H1 (cell line): ENCODE measurements at regions not wholly inside any gene's neighbourhood (a gene's known extent, or its start where the extent isn't known, plus 50 kb on each side); places are given as distances from the start of the nearest gene placed in this dataset.

Source experiments
- CTCF ChIA-PET: fragments of 300-600 bp; sonication (Branson Sonifier 250); formaldehyde crosslinking; loops from one replicate; lab custom pipeline; 2021; ENCODE audit not compliant: partially characterized antibody; lab: Charles Lee
- POLR2A ChIA-PET: fragments of 300-600 bp; sonication (Branson Sonifier 250); formaldehyde crosslinking; loops from one replicate; lab custom pipeline; 2021; ENCODE audit warnings: inconsistent platforms; ENCODE audit not compliant: partially characterized antibody; lab: Charles Lee
- DNase-seq, 2 experiments: peaks; one replicate each; pipeline versions ENCODE4 v3.0.0 to v3.0.0-alpha.2; 2010 to 2022; ENCODE audit warnings: low spot score in 2 of 2, low read depth in 1 of 2, mixed read lengths in 1 of 2
- FAIRE-seq: peaks from 2 replicates; lab custom pipeline; 2011; peaks lifted over from hg19 to GRCh38; lab: Jason Lieb, UNC
- H2AFZ ChIP-seq: 2 replicates; pipeline ENCODE4 v1.8.1; 2012; ENCODE audit warnings: low read length, inconsistent platforms
- H2AK5ac ChIP-seq: 2 replicates; pipeline ENCODE4 v1.6.1; 2013; ENCODE audit warnings: low read depth, low read length
- H2BK120ac ChIP-seq: replicated peaks from 2 replicates; pipeline ENCODE3; 2013; ENCODE audit warnings: low read depth, low read length, inconsistent platforms
- H2BK12ac ChIP-seq: 2 replicates; pipeline ENCODE4 v1.6.1; 2013; ENCODE audit warnings: low read depth, low read length
- H2BK15ac ChIP-seq: 2 replicates; pipeline ENCODE4 v1.6.1; 2013; ENCODE audit warnings: low read length
- H2BK20ac ChIP-seq: 2 replicates; pipeline ENCODE4 v1.6.1; 2013; ENCODE audit warnings: low read length
- H2BK5ac ChIP-seq: 2 replicates; pipeline ENCODE4 v1.6.1; 2013; ENCODE audit warnings: low read depth, low read length
- H3K14ac ChIP-seq: 2 replicates; pipeline ENCODE4 v1.6.1; 2013; ENCODE audit warnings: inconsistent platforms; ENCODE audit not compliant: insufficient read length
- H3K18ac ChIP-seq: 2 replicates; pipeline ENCODE4 v1.6.1; 2013; ENCODE audit warnings: low read length; ENCODE audit errors: extremely low read depth
- H3K23ac ChIP-seq: 2 replicates; pipeline ENCODE4 v1.6.1; 2013; ENCODE audit warnings: inconsistent platforms; ENCODE audit not compliant: insufficient read length
- H3K23me2 ChIP-seq: 2 replicates; pipeline ENCODE4 v1.6.1; 2013; ENCODE audit warnings: low read depth, low read length
- H3K27ac ChIP-seq: 2 replicates; pipeline ENCODE4 v1.6.1; 2011; ENCODE audit warnings: low read depth, low read length, inconsistent platforms
- H3K27me3 ChIP-seq, 4 experiments: replicated peaks in 1 of 4; 1 replicate in 1 of 4; 2 replicates in 3 of 4; pipeline versions ENCODE4 v1.6.1 to v1.8.1; 2011 to 2013; ENCODE audit warnings: low read length in 3 of 4, mild to moderate bottlenecking in 3 of 4, inconsistent platforms in 2 of 4, mixed read lengths in 2 of 4, moderate library complexity in 1 of 4; ENCODE audit not compliant: control insufficient read depth in 3 of 4, insufficient read depth in 3 of 4; ENCODE audit errors: extremely low read depth in 1 of 4
- H3K36me3 ChIP-seq, 4 experiments: 2 replicates each; pipeline versions ENCODE4 v1.6.1 to v1.8.1; 2011 to 2013; ENCODE audit warnings: mild to moderate bottlenecking in 4 of 4, low read length in 3 of 4, moderate library complexity in 2 of 4, control low read depth in 1 of 4, inconsistent platforms in 1 of 4; ENCODE audit not compliant: insufficient read depth in 4 of 4, control insufficient read depth in 2 of 4
- H3K4ac ChIP-seq: replicated peaks from 2 replicates; pipeline ENCODE3; 2013; ENCODE audit warnings: low read length, low read depth, mixed read lengths, inconsistent platforms; ENCODE audit not compliant: insufficient read length
- H3K4me1 ChIP-seq, 4 experiments: replicated peaks in 1 of 4; 1 replicate in 1 of 4; 2 replicates in 3 of 4; pipeline versions ENCODE4 v1.6.1 to v1.8.1; 2011 to 2013; ENCODE audit warnings: low read length in 3 of 4, inconsistent platforms in 2 of 4, mixed read lengths in 1 of 4; ENCODE audit not compliant: insufficient read depth in 4 of 4, control insufficient read depth in 3 of 4
- H3K4me2 ChIP-seq, 2 experiments: 2 replicates each; pipeline versions ENCODE4 v1.6.1 to v1.8.1; 2011 to 2013; ENCODE audit warnings: low read depth in 2 of 2, low read length in 2 of 2, control low read depth in 1 of 2, inconsistent platforms in 1 of 2, mild to moderate bottlenecking in 1 of 2; ENCODE audit not compliant: insufficient read depth in 1 of 2
- H3K4me3 ChIP-seq, 4 experiments: fragments of 200-600, 300-600 bp in 1 of 4; sonication (generic), shearing (Covaris generic), sonication (Bioruptor Twin) in 1 of 4; 2 replicates each; pipeline versions ENCODE4 v1.5.1 to v1.8.1; 2011 to 2016; ENCODE audit warnings: low read length in 4 of 4, low read depth in 3 of 4, control low read depth in 2 of 4, inconsistent platforms in 2 of 4, mild to moderate bottlenecking in 2 of 4, mixed read lengths in 1 of 4, moderate library complexity in 1 of 4; ENCODE audit not compliant: insufficient read depth in 2 of 4; ENCODE audit errors: extremely low read depth in 1 of 4
- H3K56ac ChIP-seq: replicated peaks from 2 replicates; pipeline ENCODE3; 2013; ENCODE audit warnings: low read depth, mild to moderate bottlenecking, mixed read lengths, low read length, inconsistent platforms; ENCODE audit not compliant: insufficient read length
- H3K79me1 ChIP-seq: 2 replicates; pipeline ENCODE4 v1.6.1; 2013; ENCODE audit warnings: low read depth, low read length, control low read depth
- H3K79me2 ChIP-seq, 2 experiments: 2 replicates each; pipeline versions ENCODE4 v1.6.1 to v1.8.1; 2012 to 2013; ENCODE audit warnings: low read length in 2 of 2, mild to moderate bottlenecking in 2 of 2, inconsistent platforms in 1 of 2; ENCODE audit not compliant: insufficient read depth in 2 of 2, control insufficient read depth in 1 of 2
- H3K9ac ChIP-seq, 4 experiments: replicated peaks in 1 of 4; 1 replicate in 1 of 4; 2 replicates in 3 of 4; pipeline versions ENCODE4 v1.6.1 to v1.8.1; 2011 to 2013; ENCODE audit warnings: low read depth in 3 of 4, low read length in 3 of 4, control low read depth in 2 of 4, mild to moderate bottlenecking in 2 of 4, moderate library complexity in 2 of 4, inconsistent platforms in 1 of 4; ENCODE audit errors: extremely low read depth in 1 of 4
- H3K9me3 ChIP-seq, 2 experiments: 2 replicates each; pipeline versions ENCODE4 v1.6.1 to v1.8.1; 2012 to 2013; ENCODE audit warnings: mild to moderate bottlenecking in 2 of 2, moderate library complexity in 2 of 2, control low read depth in 1 of 2, inconsistent platforms in 1 of 2, low read depth in 1 of 2, low read length in 1 of 2, mixed read lengths in 1 of 2; ENCODE audit not compliant: insufficient read depth in 2 of 2
- H4K20me1 ChIP-seq, 2 experiments: replicated peaks in 1 of 2; 2 replicates each; pipeline versions ENCODE3 to v1.8.1; 2011 to 2013; ENCODE audit warnings: inconsistent platforms in 2 of 2, low read length in 2 of 2, mild to moderate bottlenecking in 1 of 2; ENCODE audit not compliant: insufficient read depth in 2 of 2, control insufficient read depth in 1 of 2
- H4K5ac ChIP-seq: 2 replicates; pipeline ENCODE4 v1.6.1; 2013; ENCODE audit warnings: low read length, low read depth, mixed read lengths, inconsistent platforms; ENCODE audit not compliant: insufficient read length
- H4K8ac ChIP-seq: 2 replicates; pipeline ENCODE4 v1.8.0; 2013; ENCODE audit warnings: mild to moderate bottlenecking, moderate library complexity, low read length, inconsistent platforms; ENCODE audit not compliant: insufficient read depth; ENCODE audit errors: extremely low read depth
- H4K91ac ChIP-seq: replicated peaks from 2 replicates; pipeline ENCODE3; 2013; ENCODE audit warnings: low read length, mixed read lengths, inconsistent platforms; ENCODE audit not compliant: insufficient read length
- ASH2L ChIP-seq: fragments of 200-600, 300-600 bp; sonication (generic); IDR thresholded peaks from one replicate; pipeline ENCODE4 v1.7.1; 2017; ENCODE audit warnings: low read length
- HDAC2 ChIP-seq, 2 experiments: fragments of 300-600 bp in 1 of 2; sonication (generic) in 1 of 2; IDR thresholded peaks; 2 replicates each; pipeline ENCODE4 v1.6.1; 2011 to 2012; ENCODE audit warnings: low read depth in 2 of 2, low read length in 2 of 2, mild to moderate bottlenecking in 2 of 2, moderate library complexity in 2 of 2, borderline replicate concordance in 1 of 2, inconsistent platforms in 1 of 2
- KDM5A ChIP-seq: fragments of 200-600 bp; IDR thresholded peaks from 2 replicates; pipeline ENCODE4 v1.7.1; 2012; ENCODE audit warnings: mild to moderate bottlenecking, low read length, inconsistent platforms, mixed read lengths
- RXRA ChIP-seq: IDR thresholded peaks from 2 replicates; pipeline ENCODE4 v1.6.1; 2011; ENCODE audit warnings: low read depth, mild to moderate bottlenecking, low read length, moderate library complexity; ENCODE audit not compliant: insufficient read depth
- WGBS, 2 experiments: shearing (Covaris generic) in 1 of 2; methylation state at CpG; one replicate each; pipeline versions ENCODE4 v1.1.6 to v1.1.7; 2013 to 2015; ENCODE audit warnings: low lambda C conversion rate in 2 of 2, mixed read lengths in 2 of 2, inconsistent platforms in 1 of 2, low coverage in 1 of 2, missing lambda C conversion rate in 1 of 2; ENCODE audit not compliant: insufficient replicate concordance in 2 of 2, insufficient coverage in 1 of 2, insufficient read length in 1 of 2; ENCODE audit errors: extremely low coverage in 1 of 2, missing lambda C conversion rate in 1 of 2; 5-methylcytosine and 5-hydroxymethylcytosine counted together

- H2BK15ac ChIP-seq: no peak overlapping the region
- H2BK12ac ChIP-seq: no peak overlapping the region
- FAIRE-seq (no peak), DNase-seq (no peak)
- H3K36me3 ChIP-seq: no peaks in the 10 kb centered on the region
- H2BK20ac ChIP-seq: no peak overlapping the region
- H3K79me1 ChIP-seq: no peaks in the 10 kb centered on the region
- no peak overlapping the region for H4K5ac ChIP-seq
- no peak overlapping the region for H3K4me2 ChIP-seq
- no peak overlapping the region for H3K4me3 ChIP-seq
- H3K18ac ChIP-seq: no peak overlapping the region
- no peaks in the 10 kb centered on the region; a peak in 2 of 7 replicates for H3K4me1 ChIP-seq
- no peak overlapping the region for H3K23ac ChIP-seq
- H2BK120ac ChIP-seq: no peak overlapping the region
- no peaks in the 10 kb centered on the region for H3K79me2 ChIP-seq
- peaks cover 3% of the 10 kb centered on the region; the same call in 1 of the 2 replicates for H3K23me2 ChIP-seq
- H4K8ac ChIP-seq: no peak overlapping the region
- H2BK5ac ChIP-seq: no peak overlapping the region
- CTCF ChIA-PET: interaction anchor here (1.3 to 1.8 kb wide), 3 partner anchors 9 to 23 kb away, joined by 4 to 5 read pairs (median 4); no protein-coding TSS in a partner anchor
- H2AFZ ChIP-seq: no peak overlapping the region
- no peaks in the 10 kb centered on the region for H3K27me3 ChIP-seq
- no peak overlapping the region for H3K14ac ChIP-seq
- no peak overlapping the region for H3K4ac ChIP-seq
- no peak overlapping the region for H3K56ac ChIP-seq
- WGBS, 2 experiments: 97% methylated on average over 6 of the region's 6 CpGs; no CpG with 5 or more reads in 1 of the 2 experiments
- H3K9me3 ChIP-seq: no peaks in the 10 kb centered on the region
- H2AK5ac ChIP-seq: no peak overlapping the region
- H4K20me1 ChIP-seq: no peaks in the 10 kb centered on the region
- no peak overlapping the region for H4K91ac ChIP-seq
- H3K27ac ChIP-seq: no peak overlapping the region
- no peak overlapping the region for H3K9ac ChIP-seq
- POLR2A ChIA-PET: no interaction called here
- TF ChIP-seq HDAC2 (IDR thresholded peaks at IDR 0.05; ENCODE audit: borderline replicate concordance in 1 of 2, low read depth in 2 of 2, low read length in 2 of 2) (no peak), ASH2L (no peak), KDM5A (no peak), RXRA (no peak)
These were observed 271.4 kb upstream of the MAF start for GRCh38 chr16:79871906-79872305.
